Activated CD4-positive, alpha-beta memory T cell treated with anti-CD3 and anti-CD28 coated beads for 36 hours (primary cell): ENCODE measurements at regions not wholly inside any gene's neighbourhood (a gene's known extent, or its start where the extent isn't known, plus 50 kb on each side); places are given as distances from the start of the nearest gene placed in this dataset.

Experiments
- CTCF ChIA-PET: fragments of 350-600 bp; sonication (Branson Sonifier 250); formaldehyde crosslinking; loops from one replicate; lab custom pipeline; 2021; ENCODE audit warnings: antibody characterized with exemption, inconsistent platforms; lab: Charles Lee
- POLR2A ChIA-PET: fragments of 350-600 bp; sonication (Branson Sonifier 250); formaldehyde crosslinking; loops from one replicate; lab custom pipeline; 2021; ENCODE audit warnings: antibody characterized with exemption; lab: Charles Lee
- DNase-seq: peaks from one replicate; pipeline ENCODE4 v3.0.0-alpha.2; 2020
- H3K27ac Mint-ChIP-seq: one replicate; pipeline ENCODE4 v1.8.0; 2021; ENCODE audit warnings: mixed read lengths
- H3K27me3 Mint-ChIP-seq: one replicate; pipeline ENCODE4 v1.8.0; 2021; ENCODE audit warnings: mixed read lengths
- H3K36me3 Mint-ChIP-seq: one replicate; pipeline ENCODE4 v1.8.0; 2021; ENCODE audit warnings: mixed read lengths
- H3K4me1 Mint-ChIP-seq: one replicate; pipeline ENCODE4 v1.8.0; 2021; ENCODE audit warnings: low read depth, mixed read lengths
- H3K4me3 Mint-ChIP-seq: one replicate; pipeline ENCODE4 v1.8.0; 2021; ENCODE audit warnings: mild to moderate bottlenecking, mixed read lengths
- H3K9me3 Mint-ChIP-seq: one replicate; pipeline ENCODE4 v1.8.0; 2021; ENCODE audit warnings: mixed read lengths
- intact Hi-C: fragments of 100-400 bp; cut with micrococcal nuclease; formaldehyde crosslinking; loops from one replicate; pipeline ENCODE4 v1.15.1; 2023

DNA sequence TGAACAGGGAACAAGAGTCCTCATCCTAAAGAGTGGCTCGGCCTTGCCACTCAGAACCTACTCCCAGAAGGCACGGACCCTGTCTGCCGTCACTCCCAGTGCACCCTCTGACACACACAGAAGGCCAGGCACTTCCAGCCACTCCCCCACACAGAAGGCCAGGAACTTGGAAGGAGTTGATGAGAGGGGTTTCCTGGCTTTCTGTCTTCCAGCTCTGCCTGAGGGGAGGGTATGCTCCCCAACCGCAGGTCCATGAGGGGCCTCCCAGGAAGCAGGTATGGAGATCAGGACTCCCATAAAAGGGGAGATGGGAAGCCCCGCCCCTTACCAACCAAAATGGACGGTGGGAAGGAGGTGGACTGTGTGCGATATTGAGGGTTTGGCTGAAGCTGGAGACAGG lies 247.6 kb upstream of the IRX4 start:
- ChIA-PET CTCF (no interaction called here), POLR2A (no interaction called here)
- no peaks in the 10 kb centered on the region for H3K27me3 Mint-ChIP-seq
- no peak overlapping the region for H3K4me3 Mint-ChIP-seq
- intact Hi-C loops, result no loop called here
- no peak for DNase-seq
- no peaks in the 10 kb centered on the region for H3K9me3 Mint-ChIP-seq
- no peaks in the 10 kb centered on the region for H3K4me1 Mint-ChIP-seq
- no peak overlapping the region for H3K27ac Mint-ChIP-seq
- H3K36me3 Mint-ChIP-seq, result no peaks in the 10 kb centered on the region

DNA sequence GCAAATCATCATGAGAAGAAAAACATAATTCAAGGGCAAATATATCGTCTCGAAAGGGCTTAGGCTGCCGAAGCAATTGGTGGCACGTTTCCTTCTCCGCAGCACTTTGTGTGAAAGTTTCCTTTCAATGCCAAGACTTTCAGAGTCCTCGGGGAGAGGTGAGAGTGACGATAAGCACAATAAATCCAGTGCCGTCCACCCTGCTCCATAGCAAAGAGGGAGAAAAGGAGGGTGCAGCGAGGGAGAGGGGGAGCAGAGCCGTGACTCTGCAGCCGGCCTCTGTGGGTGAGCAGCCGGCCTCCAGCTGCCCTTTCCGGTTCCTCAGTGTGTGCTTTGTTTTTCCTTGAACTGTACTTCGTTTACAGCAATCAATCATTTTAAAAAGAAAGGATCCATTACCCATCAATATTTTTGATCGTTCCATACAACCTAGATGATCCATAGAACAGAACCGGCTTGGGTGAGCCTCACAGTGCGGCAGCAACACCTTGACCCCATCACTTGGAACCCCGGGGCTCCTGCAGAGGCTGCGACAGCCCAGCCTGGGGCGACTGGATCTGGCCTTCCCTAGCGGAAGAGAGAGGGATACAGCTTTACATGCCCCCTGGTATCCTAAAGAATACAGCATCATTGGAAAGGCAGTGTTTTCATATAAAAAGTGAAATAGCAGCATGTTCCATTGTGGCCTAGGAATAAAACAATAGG lies 247.0 kb upstream of the IRX4 start:
- H3K36me3 Mint-ChIP-seq, result no peaks in the 10 kb centered on the region
- H3K27me3 Mint-ChIP-seq, result no peaks in the 10 kb centered on the region
- ChIA-PET POLR2A (no interaction called here), CTCF (no interaction called here)
- intact Hi-C loops, result no loop called here
- H3K4me1 Mint-ChIP-seq, result no peaks in the 10 kb centered on the region
- H3K9me3 Mint-ChIP-seq, result no peaks in the 10 kb centered on the region
- H3K4me3 Mint-ChIP-seq, result no peak overlapping the region
- DNase-seq, result no peak
- H3K27ac Mint-ChIP-seq, result no peak overlapping the region

DNA sequence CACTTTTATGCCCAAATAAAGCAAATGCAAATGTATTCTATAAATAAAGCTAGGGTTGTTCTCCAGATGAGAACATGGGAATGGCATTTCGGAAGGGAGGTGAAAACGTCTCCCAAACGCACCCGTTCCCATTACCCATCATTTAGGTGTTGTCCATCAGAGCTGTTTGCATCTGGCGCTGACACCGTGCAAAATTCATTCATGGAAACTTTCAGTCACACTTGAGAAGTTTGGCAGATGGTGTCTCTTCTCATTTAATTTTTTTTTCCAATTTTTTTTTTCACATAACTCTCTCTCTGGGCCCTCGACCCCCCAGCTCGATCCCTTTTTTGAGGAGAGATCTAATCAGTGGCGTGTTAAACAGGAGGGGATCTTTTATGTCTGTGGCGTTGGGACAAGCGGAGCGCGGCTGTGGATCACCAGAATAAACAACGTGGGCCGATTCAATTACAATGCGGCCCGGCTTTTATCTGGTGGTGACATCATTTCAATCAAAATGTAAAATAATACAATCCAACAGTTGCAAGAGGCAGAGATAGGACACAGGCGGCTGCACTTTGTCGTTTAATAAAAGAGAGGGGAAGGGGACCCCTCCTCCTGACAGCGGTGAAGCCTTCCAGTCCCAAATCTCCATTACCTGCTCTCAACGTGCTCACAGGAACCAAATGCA lies 246.1 kb upstream of the IRX4 start:
- POLR2A ChIA-PET, result no interaction called here
- Mint-ChIP-seq H3K4me3 (no peak overlapping the region), H3K27ac (no peak overlapping the region), H3K27me3 (no peaks in the 10 kb centered on the region), H3K4me1 (no peaks in the 10 kb centered on the region), H3K9me3 (no peaks in the 10 kb centered on the region), H3K36me3 (no peaks in the 10 kb centered on the region)
- DNase-seq, result no peak
- CTCF ChIA-PET, result interaction anchor here (0.6 kb wide), 1 partner anchor 1037 kb away, joined by 3 read pairs; no protein-coding TSS in a partner anchor
- intact Hi-C loops, result no loop called here

DNA sequence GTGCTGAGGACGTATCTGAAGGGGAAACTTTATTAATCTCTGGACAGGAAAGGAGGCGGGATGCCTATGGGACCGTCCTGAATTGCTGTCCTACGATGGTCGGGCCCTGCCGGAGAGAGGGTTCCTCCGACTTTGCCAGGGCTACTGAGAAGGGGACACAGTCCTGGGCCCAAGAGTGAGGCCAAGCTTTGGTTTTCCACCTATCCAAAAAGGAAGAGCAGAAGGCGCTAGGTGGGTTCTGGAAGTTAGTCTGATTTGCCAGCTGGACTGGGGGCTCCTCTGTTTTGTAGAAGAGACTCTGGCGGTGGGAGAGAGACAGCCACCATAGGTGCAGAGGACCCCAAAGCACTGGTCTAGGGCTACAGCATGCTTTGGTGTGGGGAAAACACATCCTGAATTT lies 243.8 kb upstream of the IRX4 start:
- Mint-ChIP-seq H3K4me3 (no peak overlapping the region), H3K27ac (no peak overlapping the region), H3K9me3 (peaks cover 7% of the 10 kb centered on the region), H3K4me1 (no peaks in the 10 kb centered on the region), H3K36me3 (no peaks in the 10 kb centered on the region), H3K27me3 (no peaks in the 10 kb centered on the region)
- no peak for DNase-seq
- POLR2A ChIA-PET, result no interaction called here
- intact Hi-C loops, result no loop called here
- CTCF ChIA-PET, result no interaction called here

DNA sequence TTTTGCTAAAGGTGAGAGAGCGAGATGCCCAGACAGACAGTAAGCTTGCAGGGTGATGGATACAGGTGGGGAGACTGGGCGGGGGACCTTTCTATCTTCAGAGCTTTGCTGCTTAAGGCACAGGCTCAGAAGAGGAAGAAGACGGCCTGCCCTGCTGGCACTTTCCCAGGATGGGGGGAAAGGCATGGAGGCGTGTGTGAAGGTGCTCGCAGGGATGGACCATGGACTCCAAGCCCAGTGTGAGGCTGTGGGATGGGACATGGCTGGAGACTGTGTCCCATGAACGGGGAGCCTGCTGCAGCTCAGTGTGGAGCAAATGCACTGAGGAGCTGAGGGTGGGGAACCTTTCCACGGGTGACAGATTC lies 243.2 kb upstream of the IRX4 start:
- Mint-ChIP-seq H3K9me3 (peaks cover 7% of the 10 kb centered on the region), H3K4me1 (no peaks in the 10 kb centered on the region), H3K27me3 (peaks cover 2% of the 10 kb centered on the region), H3K27ac (no peak overlapping the region), H3K4me3 (no peak overlapping the region), H3K36me3 (no peaks in the 10 kb centered on the region)
- ChIA-PET CTCF (no interaction called here), POLR2A (no interaction called here)
- no peak for DNase-seq
- intact Hi-C loops, result no loop called here

DNA sequence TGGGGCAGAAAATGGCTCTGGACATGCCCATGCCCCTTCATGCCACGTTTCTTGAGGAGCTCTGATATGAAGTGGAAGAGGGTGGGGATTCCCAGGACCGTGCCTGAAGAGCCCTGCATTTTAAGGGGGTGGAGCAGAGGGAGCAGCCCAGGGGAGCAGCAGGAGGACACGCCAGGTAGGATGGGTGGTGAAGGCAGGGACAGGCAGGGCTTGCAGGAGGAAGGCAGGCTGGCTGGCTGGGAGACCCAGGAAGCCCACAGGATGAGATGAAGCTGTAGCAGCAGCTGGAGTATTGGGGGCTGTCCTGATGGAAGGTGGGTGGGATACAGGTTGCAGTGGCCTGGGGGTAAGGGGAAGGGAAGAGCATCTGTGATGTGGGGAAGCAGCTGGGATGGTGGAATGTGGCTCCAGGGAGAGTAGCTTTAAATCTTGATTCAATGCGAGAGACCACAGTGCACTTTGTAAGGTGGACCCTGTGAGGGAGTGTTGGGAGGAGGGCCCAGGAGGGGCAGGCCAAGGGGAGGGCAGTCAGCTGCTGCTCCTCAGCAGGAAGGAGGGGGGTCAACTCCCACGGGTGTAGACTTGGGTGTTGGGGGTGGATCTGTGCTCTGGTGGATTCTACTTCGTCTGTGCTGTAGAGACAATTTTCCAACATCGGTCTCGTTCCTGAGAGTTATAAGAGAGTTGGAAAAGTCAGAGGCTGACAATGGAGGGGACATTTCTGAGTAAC lies 242.6 kb upstream of the IRX4 start:
- intact Hi-C loops, result no loop called here
- Mint-ChIP-seq H3K36me3 (no peaks in the 10 kb centered on the region), H3K9me3 (peaks cover 10% of the 10 kb centered on the region), H3K4me1 (no peaks in the 10 kb centered on the region), H3K27me3 (peaks cover 4% of the 10 kb centered on the region), H3K4me3 (no peak overlapping the region), H3K27ac (no peak overlapping the region)
- DNase-seq, result no peak
- CTCF ChIA-PET, result no interaction called here
- POLR2A ChIA-PET, result no interaction called here

DNA sequence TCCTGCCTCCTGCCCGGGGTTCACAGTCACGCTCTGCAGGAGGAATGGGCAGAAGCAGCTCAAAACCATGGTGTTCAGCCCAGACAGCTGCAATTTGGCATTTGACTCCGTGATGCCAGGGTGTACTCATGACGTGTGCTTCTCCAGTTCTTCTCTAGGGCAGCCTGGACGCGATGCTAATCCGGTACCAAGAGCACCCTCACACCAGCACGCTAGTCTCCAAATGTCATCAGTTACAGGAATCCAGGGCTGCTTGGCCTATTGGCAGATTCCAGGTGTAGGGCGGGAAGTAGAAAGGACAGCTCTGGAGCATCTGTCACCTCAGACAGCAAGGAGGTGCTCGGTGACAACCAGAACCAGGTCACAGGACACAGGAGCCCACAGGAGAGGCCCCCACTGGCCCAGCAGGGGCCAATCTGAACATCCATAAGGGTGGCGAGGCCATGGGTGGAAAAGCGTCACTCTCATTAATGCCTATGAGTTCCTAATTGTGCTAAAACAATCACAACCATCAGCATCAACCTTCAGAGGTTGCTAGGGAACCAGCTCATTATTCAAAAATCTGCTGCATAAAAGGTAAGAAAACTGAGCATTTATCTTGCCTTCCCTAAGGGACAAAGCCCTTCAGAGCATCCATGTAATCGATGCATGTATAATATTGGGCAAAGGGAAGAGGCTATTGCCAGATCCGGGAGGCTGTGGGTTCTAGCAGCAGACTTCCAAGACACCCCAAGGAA lies 241.9 kb upstream of the IRX4 start:
- Mint-ChIP-seq H3K4me1 (no peaks in the 10 kb centered on the region), H3K4me3 (no peak overlapping the region), H3K27me3 (peaks cover 4% of the 10 kb centered on the region), H3K27ac (no peak overlapping the region), H3K9me3 (peaks cover 10% of the 10 kb centered on the region), H3K36me3 (no peaks in the 10 kb centered on the region)
- ChIA-PET CTCF (no interaction called here), POLR2A (no interaction called here)
- no peak for DNase-seq
- intact Hi-C loops, result no loop called here

DNA sequence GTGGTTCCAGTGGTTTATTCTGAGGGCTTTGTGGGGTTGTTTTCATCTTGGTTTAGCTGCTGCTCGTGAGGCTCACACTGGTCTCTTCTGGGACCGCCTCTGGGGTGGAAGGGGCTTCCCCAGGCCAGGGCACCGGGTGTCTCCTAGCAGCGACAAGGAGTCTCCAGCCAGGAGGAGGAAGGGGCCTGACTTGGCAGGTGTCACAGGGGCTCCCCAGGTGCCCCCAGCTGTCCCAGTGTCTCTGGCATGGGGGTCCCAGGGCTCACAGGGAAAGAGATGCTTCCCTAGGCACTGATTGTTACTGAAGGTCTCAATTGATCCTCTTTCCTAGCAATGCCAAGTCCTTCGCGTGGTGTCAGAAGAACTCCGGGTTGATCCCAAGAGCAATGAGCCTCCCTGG lies 241.1 kb upstream of the IRX4 start:
- CTCF ChIA-PET, result no interaction called here

DNA sequence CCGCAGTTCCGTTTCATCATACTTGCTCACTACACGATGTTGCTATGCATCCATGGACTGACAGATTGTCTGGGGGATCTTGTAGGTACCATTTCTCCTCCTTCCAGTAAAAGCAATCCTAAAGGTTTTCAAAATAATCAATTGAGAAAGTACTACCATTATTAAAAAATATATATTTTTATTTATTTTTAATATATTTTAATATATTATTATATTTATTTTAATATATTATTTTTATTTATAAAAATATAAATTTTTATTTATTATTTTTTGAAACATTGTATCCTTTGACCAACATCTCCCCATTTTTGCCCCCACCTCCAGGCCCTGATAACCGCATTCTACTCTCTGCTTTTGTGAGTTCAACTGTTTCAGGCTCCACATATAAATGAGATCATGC lies 237.6 kb upstream of the IRX4 start:
- H3K27me3 Mint-ChIP-seq, result peaks cover 4% of the 10 kb centered on the region
- no peak for DNase-seq
- ChIA-PET POLR2A (no interaction called here), CTCF (no interaction called here)
- intact Hi-C loops, result no loop called here
- no peaks in the 10 kb centered on the region for H3K36me3 Mint-ChIP-seq
- no peaks in the 10 kb centered on the region for H3K4me1 Mint-ChIP-seq
- no peak overlapping the region for H3K4me3 Mint-ChIP-seq
- H3K9me3 Mint-ChIP-seq, result peaks cover 10% of the 10 kb centered on the region
- H3K27ac Mint-ChIP-seq, result no peak overlapping the region

More for the DNA sequence above, 241.1 kb upstream of the IRX4 start:
- POLR2A ChIA-PET, result no interaction called here
- DNase-seq, result no peak
- Mint-ChIP-seq H3K36me3 (no peaks in the 10 kb centered on the region), H3K27me3 (peaks cover 4% of the 10 kb centered on the region), H3K4me3 (no peak overlapping the region), H3K9me3 (peaks cover 10% of the 10 kb centered on the region), H3K27ac (no peak overlapping the region), H3K4me1 (no peaks in the 10 kb centered on the region)
- intact Hi-C loops, result no loop called here

DNA sequence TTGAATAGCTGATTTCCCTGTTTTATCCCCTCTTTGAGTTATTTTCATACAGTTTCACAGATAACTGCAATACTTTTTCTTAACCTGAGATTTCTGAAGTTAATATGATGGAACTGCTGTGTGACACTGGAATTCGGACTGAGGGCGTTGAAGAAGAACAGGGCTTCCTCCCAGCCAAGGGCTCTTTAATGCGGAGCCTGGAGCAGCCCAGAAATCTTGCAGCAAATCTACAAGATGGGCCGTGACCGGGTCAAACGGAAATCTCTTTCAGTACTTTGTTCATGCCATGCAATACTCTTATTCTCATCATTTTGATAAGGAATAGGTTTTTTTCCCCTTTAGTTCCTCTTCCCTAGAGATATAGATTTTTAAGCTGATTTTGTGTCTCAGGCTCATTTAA lies 236.8 kb upstream of the IRX4 start:
- Mint-ChIP-seq H3K9me3 (peaks cover 10% of the 10 kb centered on the region), H3K4me3 (no peak overlapping the region), H3K4me1 (no peaks in the 10 kb centered on the region), H3K27ac (no peak overlapping the region), H3K27me3 (peaks cover 4% of the 10 kb centered on the region), H3K36me3 (no peaks in the 10 kb centered on the region)
- intact Hi-C loops, result no loop called here
- ChIA-PET POLR2A (no interaction called here), CTCF (no interaction called here)
- DNase-seq, result no peak

DNA sequence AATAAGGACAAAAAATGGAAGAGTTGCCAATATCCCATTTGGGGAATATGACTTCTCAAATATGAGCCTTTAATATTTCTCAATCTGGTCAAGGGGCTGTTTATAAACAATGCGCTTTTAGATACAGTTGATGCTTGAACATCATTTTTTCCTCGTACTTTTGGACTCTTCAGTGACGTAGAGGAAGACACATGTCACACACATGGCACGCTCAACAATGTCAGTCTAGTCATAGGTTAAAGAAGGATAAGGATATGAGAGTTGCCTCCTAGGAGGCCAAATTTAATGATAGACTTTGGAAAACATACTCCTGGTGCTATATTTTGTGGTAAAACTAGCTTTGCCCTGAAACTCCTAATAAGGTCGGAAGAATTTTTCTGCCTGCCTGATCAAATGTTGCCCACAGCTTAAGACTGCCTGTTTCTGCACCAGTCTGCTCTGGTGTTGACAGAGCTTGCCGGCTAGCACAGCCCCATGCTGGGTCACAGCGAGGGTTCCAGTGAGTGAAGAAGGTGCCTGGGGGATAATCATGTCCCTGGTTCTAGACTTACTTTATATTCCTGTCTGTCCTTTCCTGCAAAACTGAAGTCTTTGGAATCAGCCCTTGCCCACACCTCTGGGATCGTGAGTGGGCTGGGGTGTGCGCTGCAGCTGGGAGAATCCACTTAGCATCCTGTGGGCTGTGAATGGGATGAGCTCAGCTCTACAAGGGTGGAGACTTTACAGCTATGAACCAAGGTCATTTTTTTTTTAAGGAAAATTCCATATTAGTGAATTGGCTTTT lies 230.8 kb upstream of the IRX4 start:
- Mint-ChIP-seq H3K27me3 (no peaks in the 10 kb centered on the region), H3K4me1 (no peaks in the 10 kb centered on the region), H3K4me3 (no peak overlapping the region), H3K9me3 (no peaks in the 10 kb centered on the region), H3K36me3 (no peaks in the 10 kb centered on the region), H3K27ac (no peak overlapping the region)
- no peak for DNase-seq
- ChIA-PET CTCF (no interaction called here), POLR2A (no interaction called here)
- intact Hi-C loops, result no loop called here
